Ascending aorta (tissue), 2 donors: ENCODE measurements at regions not wholly inside any gene's neighbourhood (a gene's known extent, or its start where the extent isn't known, plus 50 kb on each side); places are given as distances from the start of the nearest gene placed in this dataset.

Experiments
- DNase-seq, 2 donors: peaks; one replicate each; pipeline ENCODE4 v3.0.0-alpha.2; 2019; ENCODE audit warnings: low spot score in 2 of 2
- H3K27ac ChIP-seq, 2 donors: fragments of 200-600 bp; sonication (generic); one replicate each; pipeline ENCODE4 v1.5.1; 2016 to 2017; ENCODE audit warnings: mild to moderate bottlenecking in 1 of 2
- H3K27me3 ChIP-seq: fragments of 200-600 bp; sonication (generic); one replicate; pipeline ENCODE4 v1.5.1; 2017
- H3K36me3 ChIP-seq, 2 donors: fragments of 200-600 bp; sonication (generic); one replicate each; pipeline ENCODE4 v1.5.1; 2016
- H3K4me1 ChIP-seq, 2 donors: fragments of 200-600 bp; sonication (generic); one replicate each; pipeline ENCODE4 v1.5.1; 2016 to 2017; ENCODE audit warnings: mild to moderate bottlenecking in 1 of 2
- H3K4me3 ChIP-seq, 2 donors: fragments of 200-600 bp; sonication (generic); one replicate each; pipeline ENCODE4 v1.5.1; 2016 to 2017; ENCODE audit warnings: mild to moderate bottlenecking in 1 of 2
- H3K9me3 ChIP-seq, 2 donors: fragments of 200-600 bp; sonication (generic); one replicate each; pipeline ENCODE4 v1.5.1; 2016
- CTCF ChIP-seq, 3 experiments: fragments of 200-600 bp in 2 of 3; fragments of 450-650 bp in 1 of 3; sonication (generic) in 2 of 3; IDR thresholded peaks; one replicate each; pipeline ENCODE4 v1.5.1; 2016 to 2019; ENCODE audit warnings: antibody characterized with exemption in 3 of 3, mild to moderate bottlenecking in 1 of 3, moderate library complexity in 1 of 3
- intact Hi-C: fragments of 100-400 bp; cut with DNase I; formaldehyde crosslinking; loops from one replicate; pipeline ENCODE4 v1.15.1; 2023

- intact Hi-C loops: no loop called here
- no peaks in the 10 kb centered on the region for H3K4me1 ChIP-seq
- no peak for TF ChIP-seq CTCF (IDR thresholded peaks at IDR 0.05)
- no peaks in the 10 kb centered on the region for H3K36me3 ChIP-seq
- no peak overlapping the region for H3K4me3 ChIP-seq
- no peaks in the 10 kb centered on the region for H3K9me3 ChIP-seq
- DNase-seq: no peak
- no peak overlapping the region for H3K27ac ChIP-seq
- no peaks in the 10 kb centered on the region for H3K27me3 ChIP-seq
Measured at GRCh38 chr14:98698341-98698740, 573.7 kb downstream of the BCL11B start.

- Histone ChIP-seq H3K4me3 (no peak overlapping the region), H3K27me3 (no peaks in the 10 kb centered on the region), H3K36me3 (no peaks in the 10 kb centered on the region), H3K27ac (no peak overlapping the region), H3K9me3 (no peaks in the 10 kb centered on the region), H3K4me1 (no peaks in the 10 kb centered on the region)
- intact Hi-C loops: no loop called here
- no peak for DNase-seq
- TF ChIP-seq CTCF (IDR thresholded peaks at IDR 0.05): no peak
Measured at GRCh38 chr14:98700748-98701147, 571.2 kb downstream of the BCL11B start.

GRCh38 chr14:98701377-98701776 lies 570.6 kb downstream of the BCL11B start:
- Histone ChIP-seq H3K4me3 (no peak overlapping the region), H3K27ac (no peak overlapping the region), H3K27me3 (no peaks in the 10 kb centered on the region), H3K36me3 (no peaks in the 10 kb centered on the region), H3K9me3 (no peaks in the 10 kb centered on the region), H3K4me1 (no peaks in the 10 kb centered on the region)
- DNase-seq: no peak
- no peak for TF ChIP-seq CTCF (IDR thresholded peaks at IDR 0.05)
- intact Hi-C loops: no loop called here

- Histone ChIP-seq H3K9me3 (no peaks in the 10 kb centered on the region), H3K36me3 (no peaks in the 10 kb centered on the region), H3K4me3 (no peak overlapping the region), H3K4me1 (no peaks in the 10 kb centered on the region), H3K27ac (no peak overlapping the region), H3K27me3 (no peaks in the 10 kb centered on the region)
- TF ChIP-seq CTCF (IDR thresholded peaks at IDR 0.05): no peak
- no peak for DNase-seq
- intact Hi-C loops: no loop called here
Measured at GRCh38 chr14:98704441-98704840, 567.6 kb downstream of the BCL11B start.

GRCh38 chr14:98705871-98706300 lies 566.1 kb downstream of the BCL11B start:
- H3K4me3 ChIP-seq: no peak overlapping the region
- H3K4me1 ChIP-seq: no peaks in the 10 kb centered on the region
- intact Hi-C loops: no loop called here
- no peaks in the 10 kb centered on the region for H3K36me3 ChIP-seq
- TF ChIP-seq CTCF (IDR thresholded peaks at IDR 0.05): no peak
- DNase-seq: no peak
- H3K27me3 ChIP-seq: no peaks in the 10 kb centered on the region
- no peak overlapping the region for H3K27ac ChIP-seq
- H3K9me3 ChIP-seq: no peaks in the 10 kb centered on the region

- H3K36me3 ChIP-seq: no peaks in the 10 kb centered on the region
- no peaks in the 10 kb centered on the region for H3K27me3 ChIP-seq
- no peak overlapping the region for H3K27ac ChIP-seq
- DNase-seq: no peak
- no peak overlapping the region for H3K4me3 ChIP-seq
- no peaks in the 10 kb centered on the region for H3K4me1 ChIP-seq
- intact Hi-C loops: no loop called here
- TF ChIP-seq CTCF (IDR thresholded peaks at IDR 0.05): no peak
- H3K9me3 ChIP-seq: no peaks in the 10 kb centered on the region
Measured at GRCh38 chr14:98707522-98707921, 564.5 kb downstream of the BCL11B start.
